GM23338 (cell line): ENCODE measurements at regions not wholly inside any gene's neighbourhood (a gene's known extent, or its start where the extent isn't known, plus 50 kb on each side); places are given as distances from the start of the nearest gene placed in this dataset.

Experiments
- EZH2 ChIP-seq: fragments of 200-600 bp; sonication (generic); IDR thresholded peaks from one replicate; pipeline ENCODE4 v1.8.0; 2017; ENCODE audit warnings: antibody characterized with exemption, mild to moderate bottlenecking, low read depth; ENCODE audit not compliant: unreplicated experiment
- TF ChIP-seq, protein P1 (sequence below), 2 experiments: fragments of 200-600 bp in 1 of 2; sonication (generic) in 1 of 2; conservative IDR thresholded peaks; 2 replicates each; pipeline versions ENCODE4 v1.5.1 to v1.6.1; 2016 to 2017; ENCODE audit warnings: antibody characterized with exemption in 2 of 2, low read depth in 2 of 2, mild to moderate bottlenecking in 2 of 2, moderate library complexity in 1 of 2

DNA sequence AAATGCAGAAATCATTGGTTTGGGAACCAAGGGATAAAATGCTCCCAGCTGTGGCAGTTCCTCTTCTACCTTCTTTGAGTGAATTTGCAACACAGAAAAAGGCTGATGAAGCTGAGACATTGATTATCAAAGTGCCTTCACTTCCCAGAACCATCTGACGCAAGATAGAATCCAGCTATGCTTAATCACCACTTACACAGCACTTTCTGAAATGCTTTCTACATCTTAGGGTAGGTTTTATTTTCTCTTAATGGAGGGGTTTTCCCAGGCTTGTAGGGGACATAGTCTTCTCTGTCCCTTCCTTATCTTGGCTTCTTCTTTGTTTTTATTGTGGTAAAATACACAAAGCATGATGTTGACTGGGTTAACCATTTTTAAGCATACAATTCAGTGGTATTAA is 332.6 kb upstream of the ZNF32 start:
- no peak for TF ChIP-seq EZH2
- TF ChIP-seq, protein P1, sequence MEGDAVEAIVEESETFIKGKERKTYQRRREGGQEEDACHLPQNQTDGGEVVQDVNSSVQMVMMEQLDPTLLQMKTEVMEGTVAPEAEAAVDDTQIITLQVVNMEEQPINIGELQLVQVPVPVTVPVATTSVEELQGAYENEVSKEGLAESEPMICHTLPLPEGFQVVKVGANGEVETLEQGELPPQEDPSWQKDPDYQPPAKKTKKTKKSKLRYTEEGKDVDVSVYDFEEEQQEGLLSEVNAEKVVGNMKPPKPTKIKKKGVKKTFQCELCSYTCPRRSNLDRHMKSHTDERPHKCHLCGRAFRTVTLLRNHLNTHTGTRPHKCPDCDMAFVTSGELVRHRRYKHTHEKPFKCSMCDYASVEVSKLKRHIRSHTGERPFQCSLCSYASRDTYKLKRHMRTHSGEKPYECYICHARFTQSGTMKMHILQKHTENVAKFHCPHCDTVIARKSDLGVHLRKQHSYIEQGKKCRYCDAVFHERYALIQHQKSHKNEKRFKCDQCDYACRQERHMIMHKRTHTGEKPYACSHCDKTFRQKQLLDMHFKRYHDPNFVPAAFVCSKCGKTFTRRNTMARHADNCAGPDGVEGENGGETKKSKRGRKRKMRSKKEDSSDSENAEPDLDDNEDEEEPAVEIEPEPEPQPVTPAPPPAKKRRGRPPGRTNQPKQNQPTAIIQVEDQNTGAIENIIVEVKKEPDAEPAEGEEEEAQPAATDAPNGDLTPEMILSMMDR (conservative IDR thresholded peaks at IDR 0.05; ENCODE audit: low read depth in 2 of 2): no peak
